HepG2 (cell line): ENCODE measurements at regions not wholly inside any gene's neighbourhood (a gene's known extent, or its start where the extent isn't known, plus 50 kb on each side); places are given as distances from the start of the nearest gene placed in this dataset.

Source experiments
- DR1 ChIP-seq: sonication (generic); formaldehyde crosslinking; IDR thresholded peaks from 2 replicates; pipeline ENCODE4 v1.8.0; 2021; ENCODE audit warnings: mild to moderate bottlenecking, missing genetic modification reagents, inconsistent platforms
- GATAD2A ChIP-seq: IDR thresholded peaks from 2 replicates; pipeline ENCODE4 v1.6.1; 2016
- MED1 ChIP-seq: sonication (generic); formaldehyde crosslinking; IDR thresholded peaks from 2 replicates; pipeline ENCODE4 v1.4.0; 2020; ENCODE audit warnings: missing genetic modification reagents
- MXD4 ChIP-seq: IDR thresholded peaks from 2 replicates; pipeline ENCODE4 v1.6.1; 2016; ENCODE audit warnings: mild to moderate bottlenecking, missing biosample characterization, missing genetic modification reagents
- NR2F2 ChIP-seq: IDR thresholded peaks from 2 replicates; pipeline ENCODE4 v1.6.1; 2012; ENCODE audit warnings: low read depth, inconsistent platforms, borderline replicate concordance
- PHF21A ChIP-seq: sonication (generic); formaldehyde crosslinking; IDR thresholded peaks from 2 replicates; pipeline ENCODE4 v1.5.0; 2020; ENCODE audit warnings: mild to moderate bottlenecking, missing genetic modification reagents
- POGZ ChIP-seq: sonication (generic); formaldehyde crosslinking; IDR thresholded peaks from 2 replicates; pipeline ENCODE4 v1.4.0; 2020; ENCODE audit warnings: mild to moderate bottlenecking, missing genetic modification reagents
- REPIN1 ChIP-seq: sonication (generic); formaldehyde crosslinking; IDR thresholded peaks from 2 replicates; pipeline ENCODE4 v1.8.0; 2022; ENCODE audit warnings: missing genetic modification reagents, low read depth, mild to moderate bottlenecking, borderline replicate concordance
- TAF1 ChIP-seq: sonication (generic); formaldehyde crosslinking; IDR thresholded peaks from 2 replicates; pipeline ENCODE4 v1.4.0; 2020; ENCODE audit warnings: missing genetic modification reagents
- THAP9 ChIP-seq: sonication (generic); formaldehyde crosslinking; IDR thresholded peaks from 2 replicates; pipeline ENCODE4; 2020; ENCODE audit warnings: missing genetic modification reagents, mild to moderate bottlenecking, borderline replicate concordance
- U2AF1 ChIP-seq: fragments of 200-400 bp; formaldehyde crosslinking; optimal IDR thresholded peaks from 2 replicates; pipeline ENCODE3; 2017; ENCODE audit warnings: mild to moderate bottlenecking, low read depth, low read length
- ZNF44 ChIP-seq: sonication (generic); formaldehyde crosslinking; IDR thresholded peaks from 2 replicates; pipeline ENCODE4 v1.5.1; 2020; ENCODE audit warnings: mild to moderate bottlenecking, missing genetic modification reagents
- ZNF446 ChIP-seq: sonication (generic); formaldehyde crosslinking; IDR thresholded peaks from 2 replicates; pipeline ENCODE4 v1.5.0; 2020; ENCODE audit warnings: mild to moderate bottlenecking, missing genetic modification reagents
- ZNF546 ChIP-seq: sonication (generic); formaldehyde crosslinking; conservative IDR thresholded peaks from 2 replicates; pipeline ENCODE4 v1.8.1; 2023; ENCODE audit warnings: mild to moderate bottlenecking, missing genetic modification reagents
- ZNF556 ChIP-seq: sonication (generic); formaldehyde crosslinking; IDR thresholded peaks from 2 replicates; pipeline ENCODE4 v1.4.0; 2020; ENCODE audit warnings: mild to moderate bottlenecking, missing genetic modification reagents, borderline replicate concordance
- ZNF564 ChIP-seq: sonication (generic); formaldehyde crosslinking; IDR thresholded peaks from 2 replicates; pipeline ENCODE4 v1.8.1; 2023; ENCODE audit warnings: mild to moderate bottlenecking, missing genetic modification reagents
- ZNF768 ChIP-seq: sonication (generic); formaldehyde crosslinking; IDR thresholded peaks from 2 replicates; pipeline ENCODE4 v1.4.0; 2020; ENCODE audit warnings: missing genetic modification reagents
- TF ChIP-seq, protein P1 (sequence below): IDR thresholded peaks from 2 replicates; pipeline ENCODE4 v1.6.1; 2012; ENCODE audit warnings: low read length, improper control_type of control experiment
- TF ChIP-seq, protein P2 (sequence below): sonication (generic); formaldehyde crosslinking; IDR thresholded peaks from 2 replicates; pipeline ENCODE4 v1.5.0; 2020; ENCODE audit warnings: missing genetic modification reagents
- TF ChIP-seq, protein P3 (sequence below): IDR thresholded peaks from 2 replicates; pipeline ENCODE4 v1.6.1; 2018; ENCODE audit warnings: missing genetic modification reagents, mild to moderate bottlenecking, missing compliant biosample characterization

- TF ChIP-seq THAP9 (CRISPR knock-in tag), result peak; percentile 64; the same call in 1 of the 2 replicates
- TF ChIP-seq GATAD2A (CRISPR knock-in tag), result peak; percentile 59; the same call in 1 of the 2 replicates
- TF ChIP-seq ZNF546 (CRISPR knock-in tag), result 0 out of 2 replicates have a peak, but pooled peaks have one; percentile 27
- TF ChIP-seq POGZ, result peak; percentile 66
- no peak for TF ChIP-seq U2AF1
- no peak for TF ChIP-seq MXD4
- peak; percentile 24; the same call in 1 of the 2 replicates for TF ChIP-seq ZNF556
- TF ChIP-seq, protein P1, sequence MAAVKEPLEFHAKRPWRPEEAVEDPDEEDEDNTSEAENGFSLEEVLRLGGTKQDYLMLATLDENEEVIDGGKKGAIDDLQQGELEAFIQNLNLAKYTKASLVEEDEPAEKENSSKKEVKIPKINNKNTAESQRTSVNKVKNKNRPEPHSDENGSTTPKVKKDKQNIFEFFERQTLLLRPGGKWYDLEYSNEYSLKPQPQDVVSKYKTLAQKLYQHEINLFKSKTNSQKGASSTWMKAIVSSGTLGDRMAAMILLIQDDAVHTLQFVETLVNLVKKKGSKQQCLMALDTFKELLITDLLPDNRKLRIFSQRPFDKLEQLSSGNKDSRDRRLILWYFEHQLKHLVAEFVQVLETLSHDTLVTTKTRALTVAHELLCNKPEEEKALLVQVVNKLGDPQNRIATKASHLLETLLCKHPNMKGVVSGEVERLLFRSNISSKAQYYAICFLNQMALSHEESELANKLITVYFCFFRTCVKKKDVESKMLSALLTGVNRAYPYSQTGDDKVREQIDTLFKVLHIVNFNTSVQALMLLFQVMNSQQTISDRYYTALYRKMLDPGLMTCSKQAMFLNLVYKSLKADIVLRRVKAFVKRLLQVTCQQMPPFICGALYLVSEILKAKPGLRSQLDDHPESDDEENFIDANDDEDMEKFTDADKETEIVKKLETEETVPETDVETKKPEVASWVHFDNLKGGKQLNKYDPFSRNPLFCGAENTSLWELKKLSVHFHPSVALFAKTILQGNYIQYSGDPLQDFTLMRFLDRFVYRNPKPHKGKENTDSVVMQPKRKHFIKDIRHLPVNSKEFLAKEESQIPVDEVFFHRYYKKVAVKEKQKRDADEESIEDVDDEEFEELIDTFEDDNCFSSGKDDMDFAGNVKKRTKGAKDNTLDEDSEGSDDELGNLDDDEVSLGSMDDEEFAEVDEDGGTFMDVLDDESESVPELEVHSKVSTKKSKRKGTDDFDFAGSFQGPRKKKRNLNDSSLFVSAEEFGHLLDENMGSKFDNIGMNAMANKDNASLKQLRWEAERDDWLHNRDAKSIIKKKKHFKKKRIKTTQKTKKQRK, result no peak
- 0 out of 2 replicates have a peak, but pooled peaks have one; percentile 48 for TF ChIP-seq ZNF446
- peak; percentile 88 for TF ChIP-seq REPIN1 (CRISPR knock-in tag)
- peak; percentile 39; the same call in 1 of the 2 replicates for TF ChIP-seq TAF1 (CRISPR knock-in tag)
- TF ChIP-seq NR2F2, result peak; percentile 77
- TF ChIP-seq, protein P2, sequence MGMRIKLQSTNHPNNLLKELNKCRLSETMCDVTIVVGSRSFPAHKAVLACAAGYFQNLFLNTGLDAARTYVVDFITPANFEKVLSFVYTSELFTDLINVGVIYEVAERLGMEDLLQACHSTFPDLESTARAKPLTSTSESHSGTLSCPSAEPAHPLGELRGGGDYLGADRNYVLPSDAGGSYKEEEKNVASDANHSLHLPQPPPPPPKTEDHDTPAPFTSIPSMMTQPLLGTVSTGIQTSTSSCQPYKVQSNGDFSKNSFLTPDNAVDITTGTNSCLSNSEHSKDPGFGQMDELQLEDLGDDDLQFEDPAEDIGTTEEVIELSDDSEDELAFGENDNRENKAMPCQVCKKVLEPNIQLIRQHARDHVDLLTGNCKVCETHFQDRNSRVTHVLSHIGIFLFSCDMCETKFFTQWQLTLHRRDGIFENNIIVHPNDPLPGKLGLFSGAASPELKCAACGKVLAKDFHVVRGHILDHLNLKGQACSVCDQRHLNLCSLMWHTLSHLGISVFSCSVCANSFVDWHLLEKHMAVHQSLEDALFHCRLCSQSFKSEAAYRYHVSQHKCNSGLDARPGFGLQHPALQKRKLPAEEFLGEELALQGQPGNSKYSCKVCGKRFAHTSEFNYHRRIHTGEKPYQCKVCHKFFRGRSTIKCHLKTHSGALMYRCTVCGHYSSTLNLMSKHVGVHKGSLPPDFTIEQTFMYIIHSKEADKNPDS (CRISPR knock-in tag), result 0 out of 2 replicates have a peak, but pooled peaks have one; percentile 66
- peak; percentile 71 for TF ChIP-seq PHF21A (CRISPR knock-in tag)
- TF ChIP-seq ZNF564 (CRISPR knock-in tag), result peak; percentile 84
- no peak for TF ChIP-seq ZNF768 (CRISPR knock-in tag)
- TF ChIP-seq, protein P3, sequence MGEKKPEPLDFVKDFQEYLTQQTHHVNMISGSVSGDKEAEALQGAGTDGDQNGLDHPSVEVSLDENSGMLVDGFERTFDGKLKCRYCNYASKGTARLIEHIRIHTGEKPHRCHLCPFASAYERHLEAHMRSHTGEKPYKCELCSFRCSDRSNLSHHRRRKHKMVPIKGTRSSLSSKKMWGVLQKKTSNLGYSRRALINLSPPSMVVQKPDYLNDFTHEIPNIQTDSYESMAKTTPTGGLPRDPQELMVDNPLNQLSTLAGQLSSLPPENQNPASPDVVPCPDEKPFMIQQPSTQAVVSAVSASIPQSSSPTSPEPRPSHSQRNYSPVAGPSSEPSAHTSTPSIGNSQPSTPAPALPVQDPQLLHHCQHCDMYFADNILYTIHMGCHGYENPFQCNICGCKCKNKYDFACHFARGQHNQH (CRISPR knock-in tag), result peak; percentile 83
- no peak for TF ChIP-seq ZNF44 (CRISPR knock-in tag)
- no peak for TF ChIP-seq DR1 (CRISPR knock-in tag)
- peak; percentile 90 for TF ChIP-seq MED1
Observed at GRCh38 chr16:50467943-50468748, 80.0 kb upstream of the NKD1 start (continued).
